ENCODE measurements at regions not wholly inside any gene's neighbourhood (a gene's known extent, or its start where the extent isn't known, plus 50 kb on each side); places are given as distances from the start of the nearest gene placed in this dataset.
A peak's percentile ranks its signal among the peaks of the same experiment; 100 is the strongest.

DNA sequence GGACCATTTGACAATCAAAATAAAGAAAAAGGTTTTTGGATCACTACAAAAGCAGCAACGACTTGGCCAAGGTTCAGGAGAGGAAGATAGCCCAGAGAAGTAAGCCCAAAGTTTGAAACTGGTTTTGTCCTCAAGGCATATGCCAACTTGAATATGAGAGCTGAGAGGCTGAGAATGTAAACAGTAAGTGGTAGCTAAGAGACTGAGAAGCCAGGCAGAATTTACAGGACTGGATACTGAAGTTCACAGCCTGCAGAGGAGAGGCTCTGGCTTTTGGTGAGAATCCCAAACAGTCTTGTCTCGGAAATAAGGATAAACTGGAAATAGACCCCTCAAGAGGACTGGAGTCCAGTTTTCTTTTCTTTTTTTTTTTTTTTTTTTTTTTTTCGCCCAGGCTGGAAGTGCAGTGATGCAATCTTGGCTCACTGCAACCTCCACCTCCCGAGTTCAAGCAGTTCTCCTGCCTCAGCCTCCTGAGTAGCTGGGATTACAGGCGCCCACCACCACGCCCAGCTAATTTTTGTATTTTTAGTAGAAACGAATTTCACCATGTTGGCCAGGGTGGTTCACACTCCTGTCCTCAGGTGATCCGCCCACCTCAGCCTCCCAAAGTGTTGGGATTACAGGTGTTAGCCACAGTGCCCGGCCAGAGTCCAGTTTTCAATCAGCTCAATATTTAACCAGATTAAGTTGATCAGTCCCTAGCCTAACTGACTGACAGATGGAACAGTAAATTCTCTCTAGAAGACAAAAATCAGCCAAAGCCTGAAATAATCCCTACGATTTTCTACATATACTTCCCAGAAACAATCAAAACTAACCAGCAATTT lies 82.6 kb upstream of the COCH start:
- no peaks in the 10 kb centered on the region for H3K27me3 ChIP-seq (ENCODE audit: control insufficient read depth in 1 of 2, insufficient read depth in 2 of 2, low read length in 2 of 2)
- ChIA-PET POLR2A (no interaction called here), CTCF (ENCODE audit: low intra/inter-chr PET ratio, low total read pairs) (no interaction called here)
- in situ Hi-C loops (cut with HindIII; ENCODE audit: extremely low pct_ligation_motif_present, low pct_unique_long_range_greater_than_20kb) = no loop called here
- ATAC-seq = peak; percentile 72
- no peak overlapping the region for H3K4me2 ChIP-seq (ENCODE audit: low read depth, low read length)
- H4K20me1 ChIP-seq (ENCODE audit: insufficient read depth, low read length) = no peaks in the 10 kb centered on the region
- intact Hi-C loops (cut with micrococcal nuclease; ENCODE audit: unreplicated experiment) = no loop called here
- no peaks in the 10 kb centered on the region for H3K9me3 ChIP-seq (ENCODE audit: low read length)
- FAIRE-seq = no peak
- H3K79me2 ChIP-seq (ENCODE audit: insufficient read depth, low read length) = no peaks in the 10 kb centered on the region
- no peak for DNase-seq (ENCODE audit: low spot score)
- no TSS peak for BruUV-seq (replicated peaks)
- WGBS (ENCODE audit: low lambda C conversion rate) = 22% methylated on average over 10 of the region's 10 CpGs
- H3K4me1 ChIP-seq (ENCODE audit: insufficient read depth, low read length) = peaks cover 6% of the 10 kb centered on the region; the same call in 1 of the 2 replicates
- no peak overlapping the region for H3K4me3 ChIP-seq (replicated peaks in 1 of 3; ENCODE audit: insufficient read depth in 1 of 3, low read depth in 2 of 3, low read length in 3 of 3)
- no peaks in the 10 kb centered on the region for H3K36me3 ChIP-seq (replicated peaks in 1 of 2; ENCODE audit: control insufficient read depth in 1 of 2, insufficient read depth in 2 of 2, low read length in 2 of 2)
- no peak overlapping the region for H2AFZ ChIP-seq (ENCODE audit: low read length)
- H3K27ac ChIP-seq (ENCODE audit: extremely low read length, insufficient read depth, low read length) = no peak overlapping the region
- peak; percentile 22 for TF ChIP-seq CEBPG (CRISPR knock-in tag; IDR thresholded peaks at IDR 0.05)
- TF ChIP-seq ZNF503 (CRISPR knock-in tag; IDR thresholded peaks at IDR 0.05) = no peak
- peak; percentile 49; the same call in 1 of the 2 replicates for TF ChIP-seq ATF7 (IDR thresholded peaks at IDR 0.05)
- TF ChIP-seq ATF7 (CRISPR knock-in tag; IDR thresholded peaks at IDR 0.05) = no peak
- TF ChIP-seq, protein P1, sequence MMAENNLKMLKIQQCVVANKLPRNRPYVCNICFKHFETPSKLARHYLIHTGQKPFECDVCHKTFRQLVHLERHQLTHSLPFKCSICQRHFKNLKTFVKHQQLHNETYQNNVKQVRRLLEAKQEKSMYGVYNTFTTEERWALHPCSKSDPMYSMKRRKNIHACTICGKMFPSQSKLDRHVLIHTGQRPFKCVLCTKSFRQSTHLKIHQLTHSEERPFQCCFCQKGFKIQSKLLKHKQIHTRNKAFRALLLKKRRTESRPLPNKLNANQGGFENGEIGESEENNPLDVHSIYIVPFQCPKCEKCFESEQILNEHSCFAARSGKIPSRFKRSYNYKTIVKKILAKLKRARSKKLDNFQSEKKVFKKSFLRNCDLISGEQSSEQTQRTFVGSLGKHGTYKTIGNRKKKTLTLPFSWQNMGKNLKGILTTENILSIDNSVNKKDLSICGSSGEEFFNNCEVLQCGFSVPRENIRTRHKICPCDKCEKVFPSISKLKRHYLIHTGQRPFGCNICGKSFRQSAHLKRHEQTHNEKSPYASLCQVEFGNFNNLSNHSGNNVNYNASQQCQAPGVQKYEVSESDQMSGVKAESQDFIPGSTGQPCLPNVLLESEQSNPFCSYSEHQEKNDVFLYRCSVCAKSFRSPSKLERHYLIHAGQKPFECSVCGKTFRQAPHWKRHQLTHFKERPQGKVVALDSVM (CRISPR knock-in tag; IDR thresholded peaks at IDR 0.05) = peak; percentile 91
- TF ChIP-seq ZNF362 (CRISPR knock-in tag; IDR thresholded peaks at IDR 0.05; ENCODE audit: borderline replicate concordance) = peak; percentile 55; the same call in 1 of the 2 replicates
- TF ChIP-seq ZNF672 (CRISPR knock-in tag; IDR thresholded peaks at IDR 0.05) = no peak
- H3K9ac ChIP-seq (ENCODE audit: insufficient read depth, low read depth, low read length) = no peak overlapping the region
